D721Med (cell line): ENCODE measurements at regions not wholly inside any gene's neighbourhood (a gene's known extent, or its start where the extent isn't known, plus 50 kb on each side); places are given as distances from the start of the nearest gene placed in this dataset.

Experiments used
- DNase-seq: peaks from one replicate; pipeline ENCODE4 v3.0.0; 2011; ENCODE audit warnings: low spot score; ENCODE audit not compliant: insufficient read length
- FAIRE-seq: peaks from 2 replicates; lab custom pipeline; 2011; peaks lifted over from hg19 to GRCh38; lab: Jason Lieb, UNC
- TF ChIP-seq, protein P1 (sequence below): IDR thresholded peaks from 2 replicates; pipeline ENCODE4 v1.5.1; 2012; ENCODE audit warnings: mild to moderate bottlenecking, control low read depth; ENCODE audit not compliant: insufficient read depth; ENCODE audit errors: missing control alignments

DNA sequence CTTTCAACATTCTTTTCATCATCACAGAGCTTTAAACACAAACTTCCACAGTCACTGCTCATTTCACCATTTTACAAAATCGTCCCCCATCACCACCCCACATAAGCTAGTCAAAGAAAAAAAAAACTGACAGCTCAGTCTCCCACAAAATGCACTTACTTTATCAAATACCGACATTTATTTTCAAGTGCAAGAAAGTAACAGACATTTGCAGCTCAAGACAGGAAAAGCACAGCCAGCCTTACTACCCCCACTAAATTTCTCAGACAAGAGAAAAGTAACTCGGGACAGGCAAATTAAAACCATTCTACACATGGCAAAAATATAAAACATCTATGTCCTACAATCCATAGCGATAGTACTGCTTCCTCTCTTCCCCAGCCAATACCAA lies 402.4 kb downstream of the SHQ1 start:
- FAIRE-seq (no peak), DNase-seq (no peak)
- TF ChIP-seq, protein P1, sequence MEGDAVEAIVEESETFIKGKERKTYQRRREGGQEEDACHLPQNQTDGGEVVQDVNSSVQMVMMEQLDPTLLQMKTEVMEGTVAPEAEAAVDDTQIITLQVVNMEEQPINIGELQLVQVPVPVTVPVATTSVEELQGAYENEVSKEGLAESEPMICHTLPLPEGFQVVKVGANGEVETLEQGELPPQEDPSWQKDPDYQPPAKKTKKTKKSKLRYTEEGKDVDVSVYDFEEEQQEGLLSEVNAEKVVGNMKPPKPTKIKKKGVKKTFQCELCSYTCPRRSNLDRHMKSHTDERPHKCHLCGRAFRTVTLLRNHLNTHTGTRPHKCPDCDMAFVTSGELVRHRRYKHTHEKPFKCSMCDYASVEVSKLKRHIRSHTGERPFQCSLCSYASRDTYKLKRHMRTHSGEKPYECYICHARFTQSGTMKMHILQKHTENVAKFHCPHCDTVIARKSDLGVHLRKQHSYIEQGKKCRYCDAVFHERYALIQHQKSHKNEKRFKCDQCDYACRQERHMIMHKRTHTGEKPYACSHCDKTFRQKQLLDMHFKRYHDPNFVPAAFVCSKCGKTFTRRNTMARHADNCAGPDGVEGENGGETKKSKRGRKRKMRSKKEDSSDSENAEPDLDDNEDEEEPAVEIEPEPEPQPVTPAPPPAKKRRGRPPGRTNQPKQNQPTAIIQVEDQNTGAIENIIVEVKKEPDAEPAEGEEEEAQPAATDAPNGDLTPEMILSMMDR, result no peak

DNA sequence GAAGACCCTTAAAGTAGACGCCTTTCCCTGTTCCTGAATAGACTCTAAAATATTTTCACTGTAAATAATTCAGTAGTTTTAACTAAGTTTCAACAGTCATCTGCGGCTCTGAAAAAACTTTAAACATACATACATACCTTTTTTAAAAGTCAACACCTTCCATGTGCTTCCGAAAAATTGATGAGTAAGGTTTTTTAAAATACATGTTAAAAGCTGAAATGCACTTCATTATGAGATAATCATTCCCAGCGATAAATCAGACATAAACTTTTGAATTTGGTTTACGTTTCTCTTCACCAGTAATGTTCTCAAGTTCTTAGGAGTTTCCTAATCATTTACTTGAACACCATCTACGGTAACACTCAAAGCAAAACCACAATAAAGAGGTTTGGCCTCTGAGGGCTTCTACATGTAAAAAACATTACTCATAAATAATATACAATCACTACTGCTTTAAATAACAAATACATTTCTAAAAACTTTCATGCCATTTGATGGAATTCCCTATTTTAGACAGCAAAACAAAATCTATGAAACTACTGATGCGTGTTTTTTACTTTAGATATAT lies 403.5 kb downstream of the SHQ1 start:
- DNase-seq (no peak), FAIRE-seq (no peak)
- TF ChIP-seq, protein P1, result no peak

DNA sequence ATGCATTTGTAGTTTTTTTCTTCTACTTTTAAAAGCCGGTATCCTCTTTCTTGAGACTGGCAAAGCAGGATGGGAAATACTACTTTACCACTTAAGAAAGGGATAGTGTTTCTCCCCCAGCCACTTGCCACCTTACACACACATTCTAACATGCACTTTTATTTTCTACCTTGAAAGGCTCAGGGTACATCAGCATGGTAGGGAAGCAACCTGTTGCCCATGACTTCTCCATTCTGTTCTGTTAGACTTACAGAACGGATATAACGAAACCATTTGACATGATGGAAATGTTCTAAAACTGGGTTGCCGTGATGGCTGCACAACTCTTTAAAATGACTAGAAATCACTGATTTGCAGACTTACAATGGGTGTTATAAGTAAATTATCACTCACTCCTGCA lies 405.5 kb downstream of the SHQ1 start:
- no peak for DNase-seq
- TF ChIP-seq, protein P1, result no peak
- FAIRE-seq, result no peak

DNA sequence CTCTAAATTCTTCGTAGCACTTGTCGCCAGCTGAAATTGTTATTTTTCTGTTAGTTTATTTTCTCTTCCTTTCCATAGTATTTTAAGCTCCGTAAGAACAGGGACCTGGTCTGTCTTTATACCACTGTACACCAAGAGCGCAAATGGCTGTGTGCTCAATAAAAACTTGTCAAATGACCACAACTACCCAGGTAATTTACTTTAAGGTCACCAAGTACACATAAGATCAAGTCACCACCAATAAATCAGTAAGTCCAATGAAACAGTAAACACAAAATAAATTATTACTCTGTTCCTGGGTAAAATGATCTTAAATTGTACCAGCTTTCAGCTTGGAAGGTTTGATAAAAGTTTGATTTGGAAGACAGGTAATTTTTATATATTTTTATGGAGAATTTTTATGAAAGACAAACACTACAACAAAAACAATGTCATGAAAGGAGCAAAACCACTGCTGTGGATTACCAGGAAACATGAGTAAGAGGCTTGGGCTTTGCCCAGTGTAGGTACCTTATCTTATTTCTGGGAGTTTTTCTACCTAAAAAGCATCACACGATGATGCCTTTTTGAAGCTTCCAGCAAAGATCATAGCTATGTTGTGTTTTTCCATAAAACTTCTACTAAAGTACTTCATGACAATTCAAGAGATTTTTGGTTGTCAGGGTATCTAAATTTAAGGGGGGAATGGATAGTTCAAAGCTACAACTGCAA lies 406.8 kb downstream of the SHQ1 start:
- TF ChIP-seq, protein P1, result no peak
- FAIRE-seq (no peak), DNase-seq (no peak)

DNA sequence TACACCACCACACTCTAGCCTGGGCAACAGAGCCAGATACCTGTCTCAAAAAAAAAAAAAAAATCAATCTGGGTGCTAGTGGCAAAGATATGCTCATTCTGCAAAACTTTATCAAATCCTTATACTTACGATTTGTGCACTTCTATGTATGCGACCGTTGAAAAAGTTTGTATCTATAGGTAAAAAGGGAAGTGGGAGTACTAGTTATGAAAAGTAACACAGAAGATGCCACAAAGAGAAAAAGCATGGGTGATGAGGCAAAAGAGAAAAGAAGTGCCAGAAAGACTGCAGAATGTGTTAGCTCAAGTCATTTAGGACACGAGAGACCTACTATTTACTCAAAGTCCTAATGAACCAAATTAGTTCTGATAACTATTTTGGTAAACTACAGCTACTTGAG lies 407.8 kb downstream of the SHQ1 start:
- FAIRE-seq (no peak), DNase-seq (no peak)
- TF ChIP-seq, protein P1, result no peak

DNA sequence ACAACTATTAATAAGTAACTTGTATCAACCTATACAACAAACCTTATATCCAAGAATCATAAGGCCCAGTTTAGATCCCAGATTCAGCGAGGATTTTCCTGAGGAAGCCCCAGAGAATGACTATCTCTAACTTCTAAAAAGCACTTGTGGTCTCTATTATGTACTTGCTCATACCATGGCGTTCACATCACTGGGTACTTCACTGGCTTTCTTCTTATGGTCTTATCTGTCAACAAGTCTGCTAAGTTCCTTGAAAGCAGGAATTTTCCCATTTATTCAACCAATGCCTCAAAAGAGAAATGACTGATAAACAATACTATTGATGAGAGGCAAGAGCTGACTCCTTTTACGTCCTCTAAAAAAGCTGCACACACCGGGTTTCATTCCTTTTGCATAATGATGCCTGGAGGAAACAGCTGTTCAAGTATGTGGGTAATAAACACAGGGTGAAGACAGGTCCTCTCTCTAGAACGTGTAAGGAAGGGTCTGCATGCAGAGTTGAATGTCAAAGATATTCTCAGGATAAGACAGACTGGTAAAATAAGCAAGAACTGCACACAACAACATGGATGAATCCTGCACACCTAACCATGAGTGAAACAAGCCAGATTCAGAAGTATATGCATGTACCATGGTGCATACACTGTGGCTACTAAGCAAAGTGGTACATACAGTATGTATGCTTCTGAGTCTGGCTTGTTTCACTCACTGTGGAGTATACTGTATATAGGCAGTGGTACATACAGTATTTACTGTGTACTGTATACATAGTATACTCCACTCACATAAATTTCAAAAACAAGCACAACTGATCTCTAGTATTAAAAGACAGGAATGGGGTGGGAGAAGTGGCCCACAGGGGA lies 408.7 kb downstream of the SHQ1 start:
- FAIRE-seq (no peak), DNase-seq (no peak)
- TF ChIP-seq, protein P1, result no peak
